Globus pallidus (tissue), 1 donor: ENCODE measurements at regions not wholly inside any gene's neighbourhood (a gene's known extent, or its start where the extent isn't known, plus 50 kb on each side); places are given as distances from the start of the nearest gene placed in this dataset.
"Not testable (repeated sequence)": the region's sequence is repeated elsewhere in the genome, so short reads cannot be mapped to it uniquely, and the experiment has no call there.

ENCODE experiments used
- DNase-seq: peaks from one replicate; pipeline ENCODE4 v3.0.0-alpha.2; 2015; ENCODE audit warnings: low spot score

GRCh38 chr11:69219991-69220390 lies 64.3 kb downstream of the SMIM38 start:
- DNase-seq = no peak

- peak; percentile 24 for DNase-seq
Observed at GRCh38 chr11:69220561-69221051, 64.9 kb downstream of the SMIM38 start.

- DNase-seq = no peak
Observed at GRCh38 chr11:69221086-69221485, 65.4 kb downstream of the SMIM38 start.

GRCh38 chr11:69221636-69222035 lies 65.9 kb downstream of the SMIM38 start:
- not testable (repeated sequence) for DNase-seq

- no peak for DNase-seq
Observed at GRCh38 chr11:69227271-69227670, 66.7 kb upstream of the MYEOV start.

DNA sequence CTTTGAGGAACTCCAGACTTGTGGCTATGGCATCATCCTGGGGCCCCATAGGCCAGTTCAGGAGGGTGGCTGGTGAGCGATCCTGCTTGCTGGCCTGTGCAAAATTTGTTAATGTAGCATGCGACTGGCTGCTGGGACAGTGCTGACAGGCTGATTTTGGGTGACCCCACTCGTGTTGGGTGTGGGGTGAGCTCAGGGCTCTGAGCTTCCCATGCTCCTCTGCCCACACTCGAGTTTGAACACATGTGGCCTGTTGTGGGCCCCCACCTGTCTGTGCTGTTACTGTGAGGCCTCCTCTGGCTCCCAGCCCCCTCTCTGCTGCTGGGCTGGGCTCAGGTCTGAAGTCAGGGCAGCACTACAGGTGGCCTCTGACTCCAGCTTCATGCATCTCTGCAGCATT lies 64.4 kb upstream of the MYEOV start:
- DNase-seq = no peak

DNA sequence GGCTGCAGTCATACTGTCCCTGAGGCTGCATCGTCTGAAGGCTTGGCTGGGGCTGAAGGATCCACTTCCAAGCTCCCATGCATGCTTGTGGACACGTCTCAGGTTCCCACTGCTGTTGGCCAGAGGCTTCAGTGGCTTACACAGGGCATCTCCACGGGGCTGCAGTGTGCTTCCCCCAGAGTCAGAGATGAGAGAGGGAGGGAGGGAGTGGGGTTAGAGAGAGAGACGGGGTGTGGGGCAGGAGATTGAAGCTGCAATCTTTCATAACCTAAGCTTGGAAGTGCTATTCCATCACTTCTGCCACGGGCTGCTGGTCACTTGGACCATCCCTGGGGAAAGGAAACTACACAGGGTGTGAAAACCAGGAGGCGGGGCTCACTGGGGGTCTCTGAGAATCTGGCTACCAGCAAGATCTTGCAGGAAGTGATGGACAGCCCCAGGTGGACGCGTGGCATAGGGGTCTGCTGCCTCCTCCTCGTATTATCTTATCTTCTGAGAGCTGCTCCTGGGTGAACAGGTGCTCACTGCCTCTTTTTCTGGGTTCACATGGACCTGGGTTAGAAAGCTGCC lies 63.0 kb upstream of the MYEOV start:
- DNase-seq = no peak

DNA sequence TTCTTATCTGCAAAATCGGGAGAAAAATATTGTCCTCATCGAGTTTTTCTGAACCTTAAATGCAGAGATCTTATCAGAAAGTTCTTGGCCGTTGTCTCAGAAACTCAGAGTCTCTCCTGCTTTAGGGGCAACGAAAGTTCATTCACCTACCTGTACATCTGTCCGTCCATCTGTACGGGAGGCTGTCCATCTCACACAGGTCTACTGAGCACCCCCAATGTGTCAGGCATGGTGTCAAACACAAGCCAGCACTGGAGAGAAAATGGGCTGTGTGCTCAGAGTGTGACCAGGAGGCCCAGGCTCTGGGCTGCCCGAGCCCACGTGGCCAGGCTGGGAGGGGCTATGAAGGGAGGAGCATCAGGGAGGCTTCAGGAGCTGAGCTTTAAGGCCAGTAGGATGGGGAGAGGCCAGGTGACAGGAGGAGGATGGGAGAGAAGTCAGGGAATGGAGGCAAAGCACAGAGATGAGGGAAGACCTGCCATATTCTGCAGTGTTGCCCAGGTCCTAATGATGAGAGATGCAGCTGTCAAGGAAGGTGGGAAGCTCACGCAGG lies 62.4 kb upstream of the MYEOV start:
- DNase-seq = no peak

DNA sequence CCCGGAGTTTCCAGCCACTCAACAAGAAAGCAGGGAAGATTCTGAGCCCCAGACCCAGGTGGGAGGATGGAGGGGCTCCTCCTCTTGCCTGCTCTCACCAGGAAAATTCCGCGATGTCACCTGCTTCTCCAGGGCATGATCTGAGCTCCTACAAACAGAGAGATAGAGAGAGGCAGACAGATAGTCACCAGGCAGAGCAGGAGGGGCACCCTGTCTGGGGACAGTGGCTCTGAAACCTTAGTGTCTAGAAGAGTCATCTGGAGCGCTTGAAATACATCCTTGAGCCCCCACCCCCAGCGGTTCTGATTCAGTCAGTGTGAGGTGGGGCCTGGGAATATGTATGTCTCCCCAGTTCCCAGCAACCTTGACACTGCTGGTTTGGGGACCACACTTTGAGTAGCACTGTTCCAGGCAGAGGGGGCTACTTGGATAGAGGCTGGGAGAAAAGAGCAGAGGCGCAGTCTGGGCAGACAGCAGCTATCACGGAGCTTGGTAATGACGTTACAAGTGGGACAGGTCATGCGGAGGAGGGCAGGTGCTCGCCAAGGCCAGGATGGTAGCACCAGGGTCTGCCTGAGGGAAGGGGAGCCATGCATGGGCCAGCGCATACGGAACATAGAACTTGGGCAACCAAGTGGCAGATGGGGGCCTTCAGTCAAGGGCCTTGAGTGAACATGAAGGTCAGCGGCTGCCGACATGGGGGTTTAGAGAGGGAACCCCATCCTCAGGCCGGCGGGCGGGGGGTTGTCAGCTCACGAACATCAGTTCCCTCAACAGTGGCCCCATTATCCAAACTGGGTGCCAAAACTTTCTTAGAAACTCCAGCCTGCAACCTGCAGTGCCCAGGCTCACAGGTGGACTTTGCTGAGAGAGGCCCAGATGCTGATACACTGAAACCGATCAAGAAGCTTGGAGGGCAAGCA lies 60.9 kb upstream of the MYEOV start:
- no peak for DNase-seq

DNA sequence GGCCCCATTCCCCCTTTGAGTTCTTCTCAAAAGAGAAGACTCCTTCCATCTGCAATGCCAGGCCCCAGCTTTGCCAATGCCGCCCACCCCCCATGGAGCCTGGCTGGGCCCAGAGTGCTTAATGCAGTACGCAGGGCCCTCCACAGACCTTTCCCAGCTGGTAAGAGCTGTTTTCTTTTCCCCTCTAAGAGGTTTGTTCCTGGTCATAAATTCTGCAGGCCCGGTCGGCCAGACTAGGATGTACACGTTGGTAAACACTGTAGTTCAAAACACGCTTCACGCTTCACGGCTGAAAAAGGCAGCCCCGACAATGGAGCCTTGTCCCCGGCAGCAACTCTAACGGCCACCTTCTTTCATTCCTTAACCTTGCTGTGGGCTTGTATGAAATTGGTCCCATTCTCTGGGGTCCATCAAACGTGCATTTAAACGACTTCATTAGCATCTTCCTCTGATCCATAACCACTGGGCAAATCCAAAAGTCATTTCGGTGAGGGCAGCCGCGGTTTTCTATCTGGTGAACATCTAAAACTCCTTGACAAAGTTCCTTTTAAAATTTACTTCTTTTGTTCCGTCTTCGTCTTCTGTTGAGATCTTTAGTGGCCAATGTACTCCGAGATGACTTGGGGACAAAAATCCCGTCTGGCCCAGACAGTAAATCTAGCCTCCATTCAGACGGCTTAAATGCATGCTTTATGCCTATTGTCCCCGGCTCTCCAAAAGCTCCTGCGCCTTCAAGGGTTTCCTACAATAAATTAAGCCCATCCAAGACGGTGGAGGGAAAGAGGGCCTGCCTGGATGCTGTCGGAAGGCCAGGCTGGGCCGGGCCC lies 60.0 kb upstream of the MYEOV start:
- no peak for DNase-seq

GRCh38 chr11:69234740-69235710 lies 58.9 kb upstream of the MYEOV start:
- no peak for DNase-seq

GRCh38 chr11:69238573-69239351 lies 55.2 kb upstream of the MYEOV start:
- DNase-seq = no peak

DNA sequence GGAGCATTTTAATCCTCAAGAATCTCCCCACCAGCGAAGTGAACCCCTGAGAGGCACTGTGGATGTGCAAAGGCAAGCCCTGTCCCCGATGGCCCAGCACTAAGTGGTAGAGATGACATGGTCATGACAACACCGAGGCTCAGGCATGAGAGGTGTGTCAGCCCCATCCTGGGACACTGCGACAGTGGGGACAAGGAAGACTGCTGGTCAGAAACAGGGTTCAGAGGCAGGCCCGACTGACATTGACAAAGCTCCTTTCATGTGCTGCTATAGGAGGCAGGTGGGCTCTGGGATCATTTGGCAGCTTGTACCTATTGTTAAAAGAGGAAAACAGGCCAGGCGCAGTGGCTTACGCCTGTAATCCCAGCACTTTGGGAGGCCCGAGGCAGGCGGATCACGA lies 54.3 kb upstream of the MYEOV start:
- no peak for DNase-seq

- DNase-seq = no peak
Observed at GRCh38 chr11:69240332-69241074, 53.5 kb upstream of the MYEOV start.

DNA sequence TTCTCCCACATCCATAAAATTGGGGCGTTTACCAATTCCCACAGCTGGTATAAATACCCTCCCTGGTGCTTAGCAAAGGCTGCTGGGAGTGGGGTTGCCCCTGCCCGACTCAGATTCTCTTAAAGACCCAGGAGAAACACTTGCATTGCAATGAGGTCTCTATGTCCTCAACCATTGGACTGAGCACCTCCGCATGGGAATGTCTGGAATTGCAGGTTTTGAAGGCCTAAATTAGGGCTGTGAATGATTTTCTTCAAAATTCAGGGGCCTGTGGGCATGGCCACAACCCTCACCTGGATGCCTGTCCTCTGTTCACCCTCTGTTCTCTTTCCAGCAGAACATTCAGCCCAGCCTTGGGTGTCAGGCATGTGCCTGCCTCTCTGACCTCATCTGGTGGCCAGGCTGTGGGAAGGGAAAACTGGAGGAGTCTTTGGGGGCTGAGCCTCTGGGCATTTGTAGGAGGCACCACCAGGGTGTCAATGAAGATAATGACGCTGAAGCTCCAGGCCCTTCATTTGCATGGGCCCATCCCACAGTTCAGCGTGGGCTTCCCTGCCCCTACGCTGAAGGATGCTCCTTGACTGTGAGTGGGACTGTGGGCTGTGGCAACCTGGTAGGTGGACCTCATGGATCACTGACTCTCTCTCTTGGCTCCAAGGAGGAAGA lies 52.7 kb upstream of the MYEOV start:
- no peak for DNase-seq

DNA sequence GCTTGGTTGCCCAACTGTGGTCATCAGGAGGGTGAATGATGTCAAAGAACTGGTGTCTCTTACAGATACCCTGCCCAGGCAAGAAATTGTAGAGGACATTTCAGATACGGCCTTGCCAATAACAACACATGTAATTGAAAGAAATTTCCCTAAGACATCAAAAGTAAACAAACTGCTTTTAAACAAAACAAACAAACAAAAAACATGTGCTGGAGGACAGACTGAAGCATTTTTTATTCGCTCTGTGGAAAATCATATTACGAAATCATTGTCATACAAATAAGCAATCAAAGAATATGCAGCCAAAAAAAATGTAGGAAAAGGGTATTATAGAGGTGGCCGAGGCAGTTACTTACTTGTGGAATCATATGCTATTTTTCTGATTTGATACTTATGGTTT lies 52.1 kb upstream of the MYEOV start:
- DNase-seq = no peak

DNA sequence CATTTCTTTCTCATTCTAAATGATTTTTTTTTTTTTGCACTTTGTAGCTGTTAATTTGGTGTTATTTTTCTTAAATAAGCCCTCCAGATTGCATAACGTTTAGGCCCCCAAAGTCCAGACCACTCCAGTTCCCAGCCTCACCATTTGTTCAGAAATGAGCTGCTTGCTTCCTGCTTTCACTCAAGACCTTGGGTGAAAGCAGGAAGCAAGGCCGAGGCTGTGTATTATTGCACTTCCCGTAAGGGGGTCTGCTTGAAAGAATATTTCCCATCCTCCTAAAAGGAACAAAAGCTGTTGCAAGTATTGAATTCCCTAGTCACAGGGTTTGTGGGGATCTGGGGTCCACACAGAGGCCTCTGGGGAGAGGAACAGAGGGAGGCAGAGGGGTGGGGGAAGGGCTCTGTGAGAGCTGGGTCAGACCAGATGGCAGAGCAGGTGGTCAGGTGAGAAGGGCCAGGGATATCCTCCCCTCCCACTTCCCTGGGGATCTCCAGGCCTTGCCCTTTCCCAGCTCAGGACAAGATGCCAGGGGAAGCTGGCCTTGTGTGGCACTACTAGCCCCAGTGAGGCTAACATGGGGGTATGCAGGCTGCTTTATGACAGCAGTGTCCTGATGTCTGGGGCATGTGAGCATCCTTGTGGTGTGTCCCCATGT lies 51.6 kb upstream of the MYEOV start:
- DNase-seq = no peak

GRCh38 chr11:69243496-69244200 lies 50.3 kb upstream of the MYEOV start:
- no peak for DNase-seq
